K562 (cell line): ENCODE measurements at regions not wholly inside any gene's neighbourhood (a gene's known extent, or its start where the extent isn't known, plus 50 kb on each side); places are given as distances from the start of the nearest gene placed in this dataset.
"Not testable (repeated sequence)": the region's sequence is repeated elsewhere in the genome, so short reads cannot be mapped to it uniquely, and the experiment has no call there.

ENCODE experiments used
- ATAC-seq: fragments of 200-7000 bp; cut with Tn5 transposase; 3 replicates; pipeline ENCODE4 v1.9.1; 2020; ENCODE audit warnings: moderate library complexity
- BruUV-seq: library from RNA; stranded (reverse); fragments of 400-500 nt; replicated peaks from 2 replicates; lab custom pipeline; 2021; lab: Mats Ljungman, UMichigan
- CTCF ChIA-PET: fragments of 300-600 bp; formaldehyde crosslinking; extraction: SDS; loops from one replicate; lab custom pipeline; 2021; ENCODE audit warnings: low intra/inter-chr PET ratio; lab: Yijun Ruan, JAX
- POLR2A ChIA-PET: fragments of 300-600, 350-650 bp; sonication (Branson Sonifier 250); formaldehyde crosslinking; extraction: SDS; loops from one replicate; lab custom pipeline; 2021; ENCODE audit warnings: antibody characterized with exemption, inconsistent platforms; lab: Yijun Ruan, JAX
- DNase-seq, 4 experiments: peaks; one replicate each; pipeline versions ENCODE4 v3.0.0 to v3.0.0-alpha.2; 2011 to 2018; ENCODE audit warnings: low spot score in 3 of 4, mixed read lengths in 3 of 4; ENCODE audit errors: extremely low read depth in 1 of 4
- FAIRE-seq: peaks from 2 replicates; lab custom pipeline; 2011; peaks lifted over from hg19 to GRCh38; lab: Jason Lieb, UNC
- H2AFZ ChIP-seq: 2 replicates; pipeline ENCODE4 v1.6.0; 2011; ENCODE audit warnings: low read depth, low read length, control low read depth, inconsistent platforms
- H3K27ac ChIP-seq: fragments of 200-600 bp; 3 replicates; pipeline ENCODE4 v1.8.0; 2011; ENCODE audit warnings: low read depth, mild to moderate bottlenecking, control low read depth, inconsistent platforms, low read length, moderate library complexity, mixed read lengths; ENCODE audit errors: extremely low read depth
- H3K27me3 ChIP-seq, 2 experiments: fragments of 300-600 bp in 1 of 2; 2 replicates in 1 of 2; 3 replicates in 1 of 2; pipeline versions ENCODE4 v1.6.0 to v1.8.0; 2011; ENCODE audit warnings: inconsistent platforms in 2 of 2, low read length in 2 of 2, mild to moderate bottlenecking in 1 of 2, mixed read lengths in 1 of 2, moderate library complexity in 1 of 2; ENCODE audit not compliant: control insufficient read depth in 2 of 2, insufficient read depth in 2 of 2
- H3K36me3 ChIP-seq: fragments of 300-600 bp; 3 replicates; pipeline ENCODE4 v1.8.0; 2011; ENCODE audit warnings: mild to moderate bottlenecking, low read length, inconsistent platforms; ENCODE audit not compliant: control insufficient read depth, insufficient read depth
- H3K4me1 ChIP-seq, 2 experiments: fragments of 200-600 bp in 1 of 2; replicated peaks in 1 of 2; 2 replicates in 1 of 2; 3 replicates in 1 of 2; pipeline versions ENCODE4 v1.5.1 to v1.8.0; 2011; ENCODE audit warnings: inconsistent platforms in 2 of 2, low read length in 2 of 2, mild to moderate bottlenecking in 1 of 2, mixed read lengths in 1 of 2, moderate library complexity in 1 of 2; ENCODE audit not compliant: control insufficient read depth in 2 of 2, insufficient read depth in 2 of 2
- H3K4me2 ChIP-seq: 2 replicates; pipeline ENCODE4 v1.6.1; 2011; ENCODE audit warnings: low read length, control low read depth, inconsistent platforms, mixed read lengths; ENCODE audit not compliant: insufficient read depth
- H3K4me3 ChIP-seq: fragments of 200-600 bp; sonication (generic), shearing (Covaris generic); 2 replicates; pipeline ENCODE4 v1.5.1; 2016; ENCODE audit warnings: control low read depth, inconsistent platforms
- H3K79me2 ChIP-seq: fragments of 200-600 bp; 3 replicates; pipeline ENCODE4 v1.8.0; 2011; ENCODE audit warnings: low read length, inconsistent platforms; ENCODE audit not compliant: control insufficient read depth, insufficient read depth
- H3K9ac ChIP-seq, 2 experiments: 2 replicates each; pipeline versions ENCODE4 v1.6.0 to v1.6.1; 2011; ENCODE audit warnings: low read depth in 2 of 2, low read length in 2 of 2, control low read depth in 1 of 2, inconsistent platforms in 1 of 2, mild to moderate bottlenecking in 1 of 2, mixed read lengths in 1 of 2; ENCODE audit not compliant: insufficient read depth in 1 of 2
- H3K9me1 ChIP-seq: one replicate; pipeline ENCODE4 v1.6.0; 2011; ENCODE audit warnings: inconsistent platforms, mild to moderate bottlenecking, low read length, moderate library complexity; ENCODE audit not compliant: control insufficient read depth, insufficient read depth
- H3K9me3 ChIP-seq: replicated peaks from 2 replicates; pipeline ENCODE4 v1.5.1; 2011; ENCODE audit warnings: low read depth, low read length, inconsistent platforms; ENCODE audit not compliant: control insufficient read depth, insufficient read depth
- H4K20me1 ChIP-seq: replicated peaks from 2 replicates; pipeline ENCODE4 v1.6.1; 2011; ENCODE audit warnings: low read length, inconsistent platforms, mixed read lengths; ENCODE audit not compliant: control insufficient read depth, insufficient read depth
- KDM1A ChIP-seq, 2 experiments: fragments of 450-650 bp; IDR thresholded peaks; 2 replicates each; pipeline ENCODE4 v1.6.1; 2016; ENCODE audit warnings: mild to moderate bottlenecking in 2 of 2
- KHSRP ChIP-seq: fragments of 450-650 bp; IDR thresholded peaks from 2 replicates; pipeline ENCODE4 v1.6.1; 2017
- TAF1 ChIP-seq: IDR thresholded peaks from 2 replicates; pipeline ENCODE4 v1.6.1; 2011; ENCODE audit warnings: mild to moderate bottlenecking, low read length, moderate library complexity; ENCODE audit not compliant: insufficient read depth, control insufficient read depth, severe bottlenecking; ENCODE audit errors: extremely low read depth
- TFAM ChIP-seq: fragments of 250-450 bp; sonication (Bioruptor Pico); conservative IDR thresholded peaks from 2 replicates; pipeline ENCODE4 v1.5.0; 2021; ENCODE audit warnings: mild to moderate bottlenecking, moderate library complexity
- ZNF57 ChIP-seq: fragments of 450-650 bp; formaldehyde crosslinking; IDR thresholded peaks from 2 replicates; pipeline ENCODE4 v1.4.0; 2020; ENCODE audit warnings: mild to moderate bottlenecking, moderate library complexity
- WGBS: fragments of 100-300 bp; shearing (Covaris generic); methylation state at CpG from one replicate; pipeline ENCODE4 v1.1.6; 2016; ENCODE audit warnings: low coverage, mixed read lengths; ENCODE audit not compliant: insufficient coverage; ENCODE audit errors: missing lambda C conversion rate; 5-methylcytosine and 5-hydroxymethylcytosine counted together
- in situ Hi-C: fragments of 300-500 bp; cut with MboI; formaldehyde crosslinking; loops from 4 replicates; pipeline ENCODE4 v1.15.0; 2018; ENCODE audit warnings: inconsistent platforms, mixed read lengths
- intact Hi-C: fragments of 100-400 bp; cut with micrococcal nuclease; formaldehyde crosslinking; loops from 2 replicates; pipeline ENCODE4 v1.14.2; 2022
- TF ChIP-seq, protein P1 (sequence below): IDR thresholded peaks from 2 replicates; pipeline ENCODE4 v1.6.1; 2012; ENCODE audit warnings: low read depth, low read length, improper control_type of control experiment, borderline replicate concordance
- TF ChIP-seq, protein P2 (sequence below): fragments of 250-450 bp; sonication (Bioruptor Pico); IDR thresholded peaks from 2 replicates; pipeline ENCODE4 v1.8.0; 2022; ENCODE audit warnings: inconsistent platforms

DNA sequence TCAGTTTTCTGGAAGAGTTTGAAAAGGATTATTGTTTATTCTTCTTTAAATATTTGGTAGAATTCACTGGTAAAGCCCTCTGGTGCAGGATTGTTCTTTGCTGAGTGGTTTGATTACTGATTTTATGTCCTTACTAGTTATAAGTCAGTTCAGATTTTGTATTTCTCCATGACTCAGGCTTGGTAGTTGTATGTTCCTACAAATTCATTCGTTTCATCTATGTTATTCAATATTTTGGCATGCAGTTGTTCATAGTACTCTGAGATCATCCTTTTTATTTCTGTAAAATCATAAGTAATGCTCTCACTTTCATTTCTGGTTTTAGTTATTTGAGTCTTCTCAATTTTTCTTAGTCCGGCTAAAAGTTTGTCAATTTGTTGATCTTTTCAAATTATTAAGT, 58.1 kb upstream of the CRYM start (continued):
- TF ChIP-seq, protein P1, sequence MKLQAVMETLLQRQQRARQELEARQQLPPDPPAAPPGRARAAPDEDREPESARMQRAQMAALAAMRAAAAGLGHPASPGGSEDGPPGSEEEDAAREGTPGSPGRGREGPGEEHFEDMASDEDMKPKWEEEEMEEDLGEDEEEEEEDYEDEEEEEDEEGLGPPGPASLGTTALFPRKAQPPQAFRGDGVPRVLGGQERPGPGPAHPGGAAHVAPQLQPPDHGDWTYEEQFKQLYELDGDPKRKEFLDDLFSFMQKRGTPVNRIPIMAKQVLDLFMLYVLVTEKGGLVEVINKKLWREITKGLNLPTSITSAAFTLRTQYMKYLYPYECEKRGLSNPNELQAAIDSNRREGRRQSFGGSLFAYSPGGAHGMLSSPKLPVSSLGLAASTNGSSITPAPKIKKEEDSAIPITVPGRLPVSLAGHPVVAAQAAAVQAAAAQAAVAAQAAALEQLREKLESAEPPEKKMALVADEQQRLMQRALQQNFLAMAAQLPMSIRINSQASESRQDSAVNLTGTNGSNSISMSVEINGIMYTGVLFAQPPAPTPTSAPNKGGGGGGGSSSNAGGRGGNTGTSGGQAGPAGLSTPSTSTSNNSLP, result no peak
- TF ChIP-seq KDM1A (IDR thresholded peaks at IDR 0.05) (no peak), KHSRP (no peak), ZNF57 (CRISPR knock-in tag) (no peak), TAF1 (no peak), TFAM (CRISPR knock-in tag) (no peak)
- TF ChIP-seq, protein P2, sequence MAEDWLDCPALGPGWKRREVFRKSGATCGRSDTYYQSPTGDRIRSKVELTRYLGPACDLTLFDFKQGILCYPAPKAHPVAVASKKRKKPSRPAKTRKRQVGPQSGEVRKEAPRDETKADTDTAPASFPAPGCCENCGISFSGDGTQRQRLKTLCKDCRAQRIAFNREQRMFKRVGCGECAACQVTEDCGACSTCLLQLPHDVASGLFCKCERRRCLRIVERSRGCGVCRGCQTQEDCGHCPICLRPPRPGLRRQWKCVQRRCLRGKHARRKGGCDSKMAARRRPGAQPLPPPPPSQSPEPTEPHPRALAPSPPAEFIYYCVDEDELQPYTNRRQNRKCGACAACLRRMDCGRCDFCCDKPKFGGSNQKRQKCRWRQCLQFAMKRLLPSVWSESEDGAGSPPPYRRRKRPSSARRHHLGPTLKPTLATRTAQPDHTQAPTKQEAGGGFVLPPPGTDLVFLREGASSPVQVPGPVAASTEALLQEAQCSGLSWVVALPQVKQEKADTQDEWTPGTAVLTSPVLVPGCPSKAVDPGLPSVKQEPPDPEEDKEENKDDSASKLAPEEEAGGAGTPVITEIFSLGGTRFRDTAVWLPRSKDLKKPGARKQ (CRISPR knock-in tag), result no peak

DNA sequence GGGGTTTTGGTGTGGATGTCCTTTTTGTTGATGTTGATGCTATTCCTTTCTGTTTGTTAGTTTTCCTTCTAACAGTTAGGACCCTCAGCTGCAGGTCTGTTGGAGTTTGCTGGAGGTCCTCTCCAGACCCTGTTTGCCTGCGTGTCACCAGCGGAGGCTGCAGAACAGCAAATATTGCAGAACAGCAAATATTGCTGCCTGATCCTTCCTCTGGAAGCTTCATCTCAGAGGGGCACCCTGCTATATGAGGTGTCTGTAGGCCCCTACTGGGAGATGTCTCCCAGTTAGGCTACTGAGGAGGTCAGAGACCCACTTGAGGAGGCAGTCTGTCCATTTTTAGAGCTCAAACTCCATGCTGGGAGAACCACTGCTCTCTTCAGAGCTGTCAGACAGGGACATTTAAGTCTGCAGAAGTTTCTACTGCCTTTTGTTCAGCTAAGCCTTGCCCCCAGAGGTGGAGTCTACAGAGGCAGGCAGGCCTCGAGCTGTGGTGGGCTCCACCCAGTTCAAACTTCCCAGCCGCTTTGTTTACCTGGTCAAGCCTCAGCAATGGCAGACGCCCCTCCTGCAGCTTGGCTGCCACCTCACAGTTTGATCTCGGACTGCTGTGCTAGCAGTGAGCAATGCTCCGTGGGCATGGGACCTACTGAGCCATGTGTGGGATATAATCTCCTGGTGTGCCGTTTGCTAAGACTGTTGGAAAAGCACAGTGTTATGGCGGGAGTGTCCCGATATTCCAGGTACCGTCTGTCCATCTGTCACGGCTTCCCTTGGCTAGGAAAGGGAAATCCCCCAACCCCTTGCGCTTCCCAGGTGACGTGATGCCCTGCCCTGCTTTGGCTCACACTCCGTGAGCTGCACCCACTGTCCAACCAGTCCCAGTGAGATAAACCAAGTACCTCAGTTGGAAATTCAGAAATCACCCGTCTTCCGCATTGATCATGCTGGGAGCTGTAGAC, 56.4 kb upstream of the CRYM start:
- H3K9me3 ChIP-seq, H3K27ac ChIP-seq, H3K27me3 ChIP-seq, ATAC-seq, H3K36me3 ChIP-seq, H3K9me1 ChIP-seq, H3K9ac ChIP-seq, H3K79me2 ChIP-seq, H2AFZ ChIP-seq, H3K4me1 ChIP-seq, H3K4me2 ChIP-seq, DNase-seq, BruUV-seq, FAIRE-seq, intact Hi-C loops, H3K4me3 ChIP-seq, POLR2A ChIA-PET, H4K20me1 ChIP-seq, CTCF ChIA-PET: not testable (repeated sequence)
- in situ Hi-C loops, result loop anchor here (25.0 kb wide), 1 partner anchor 528 kb away; the partner anchor contains the start of gene NPIPB4
- 8% methylated on average over 17 of the region's 17 CpGs for WGBS

DNA sequence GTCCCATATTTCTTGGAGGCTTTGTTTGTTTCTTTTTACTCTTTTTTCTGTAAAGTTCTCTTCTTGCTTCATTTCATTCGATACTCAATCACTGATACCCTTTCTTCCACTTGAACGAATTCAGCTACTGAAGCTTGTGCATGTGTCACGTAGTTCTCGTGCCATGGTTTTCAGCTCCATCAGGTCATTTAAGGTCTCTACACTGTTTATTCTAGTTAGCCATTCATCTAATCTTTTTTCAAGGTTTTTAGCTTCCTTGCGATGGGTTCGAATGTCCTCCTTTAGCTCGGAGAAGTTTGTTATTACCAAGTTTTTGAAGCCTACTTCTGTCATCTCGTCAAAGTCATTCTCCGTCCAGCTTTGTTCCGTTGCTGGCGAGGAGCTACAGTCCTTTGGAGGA, 55.6 kb upstream of the CRYM start:
- BruUV-seq, H3K9ac ChIP-seq, CTCF ChIA-PET, POLR2A ChIA-PET, H3K4me2 ChIP-seq, H3K79me2 ChIP-seq, H3K36me3 ChIP-seq, H3K27me3 ChIP-seq, ATAC-seq, H3K27ac ChIP-seq, FAIRE-seq, H4K20me1 ChIP-seq, H3K9me1 ChIP-seq, H3K4me3 ChIP-seq, H2AFZ ChIP-seq, H3K9me3 ChIP-seq, DNase-seq, intact Hi-C loops, H3K4me1 ChIP-seq: not testable (repeated sequence)
- in situ Hi-C loops, result loop anchor here (25.0 kb wide), 1 partner anchor 529 kb away; the partner anchor contains the start of gene NPIPB4
- WGBS, result 7% methylated on average over 11 of the region's 11 CpGs
